ENCODE measurements at regions not wholly inside any gene's neighbourhood (a gene's known extent, or its start where the extent isn't known, plus 50 kb on each side); places are given as distances from the start of the nearest gene placed in this dataset.
"Not testable (repeated sequence)": the region's sequence is repeated elsewhere in the genome, so short reads cannot be mapped to it uniquely, and the experiment has no call there.

- Histone ChIP-seq H4K20me1 (ENCODE audit: insufficient read depth, low read length) (no peaks in the 10 kb centered on the region), H3K4me1 (ENCODE audit: insufficient read depth, low read length) (no peaks in the 10 kb centered on the region), H3K4me3 (ENCODE audit: insufficient read depth, low read length) (no peak overlapping the region), H2AFZ (ENCODE audit: low read length) (no peak overlapping the region), H3K27ac (ENCODE audit: low read depth, low read length) (no peak overlapping the region), H3K9me3 (ENCODE audit: low read depth, low read length) (no peaks in the 10 kb centered on the region), H3K36me3 (ENCODE audit: insufficient read depth, low read length) (no peaks in the 10 kb centered on the region), H3K27me3 (ENCODE audit: insufficient read depth, low read length) (peaks cover 18% of the 10 kb centered on the region), H3K79me2 (ENCODE audit: insufficient read depth, low read length) (no peaks in the 10 kb centered on the region), H3K4me2 (ENCODE audit: insufficient read depth, low read length) (no peak overlapping the region)
- DNase-seq (ENCODE audit: insufficient read length, low spot score, missing footprints): no peak
- no peak for TF ChIP-seq CTCF (IDR thresholded peaks at IDR 0.05; ENCODE audit: extremely low read depth, low read depth, low read length)
Measured at GRCh38 chr7:76142861-76143260, 58.8 kb upstream of the SRRM3 start.

GRCh38 chr7:76144664-76145270 is 56.9 kb upstream of the SRRM3 start:
- H2AFZ ChIP-seq (ENCODE audit: low read length); H3K79me2 ChIP-seq (ENCODE audit: insufficient read depth, low read length); H3K27ac ChIP-seq (ENCODE audit: low read depth, low read length); DNase-seq (ENCODE audit: insufficient read length, low spot score, missing footprints); H3K36me3 ChIP-seq (ENCODE audit: insufficient read depth, low read length); H3K9me3 ChIP-seq (ENCODE audit: low read depth, low read length); H3K4me2 ChIP-seq (ENCODE audit: insufficient read depth, low read length); H3K4me3 ChIP-seq (ENCODE audit: insufficient read depth, low read length); H3K27me3 ChIP-seq (ENCODE audit: insufficient read depth, low read length); H3K4me1 ChIP-seq (ENCODE audit: insufficient read depth, low read length); H4K20me1 ChIP-seq (ENCODE audit: insufficient read depth, low read length): not testable (repeated sequence)

GRCh38 chr7:76146374-76146773 is 55.3 kb upstream of the SRRM3 start:
- H3K9me3 ChIP-seq (ENCODE audit: low read depth, low read length): no peaks in the 10 kb centered on the region
- H3K4me1 ChIP-seq (ENCODE audit: insufficient read depth, low read length): no peaks in the 10 kb centered on the region
- H3K4me3 ChIP-seq (ENCODE audit: insufficient read depth, low read length): no peak overlapping the region
- no peaks in the 10 kb centered on the region for H3K36me3 ChIP-seq (ENCODE audit: insufficient read depth, low read length)
- no peaks in the 10 kb centered on the region for H4K20me1 ChIP-seq (ENCODE audit: insufficient read depth, low read length)
- no peak overlapping the region for H3K4me2 ChIP-seq (ENCODE audit: insufficient read depth, low read length)
- no peak for TF ChIP-seq CTCF (IDR thresholded peaks at IDR 0.05; ENCODE audit: extremely low read depth, low read depth, low read length)
- H3K79me2 ChIP-seq (ENCODE audit: insufficient read depth, low read length): no peaks in the 10 kb centered on the region
- H3K27me3 ChIP-seq (ENCODE audit: insufficient read depth, low read length): peaks cover 18% of the 10 kb centered on the region
- H2AFZ ChIP-seq (ENCODE audit: low read length): no peak overlapping the region
- DNase-seq (ENCODE audit: insufficient read length, low spot score, missing footprints): no peak
- H3K27ac ChIP-seq (ENCODE audit: low read depth, low read length): no peak overlapping the region

- H4K20me1 ChIP-seq (ENCODE audit: insufficient read depth, low read length); H3K79me2 ChIP-seq (ENCODE audit: insufficient read depth, low read length); H3K4me3 ChIP-seq (ENCODE audit: insufficient read depth, low read length); H2AFZ ChIP-seq (ENCODE audit: low read length); H3K27ac ChIP-seq (ENCODE audit: low read depth, low read length); H3K4me2 ChIP-seq (ENCODE audit: insufficient read depth, low read length); DNase-seq (ENCODE audit: insufficient read length, low spot score, missing footprints); H3K36me3 ChIP-seq (ENCODE audit: insufficient read depth, low read length); H3K9me3 ChIP-seq (ENCODE audit: low read depth, low read length); H3K4me1 ChIP-seq (ENCODE audit: insufficient read depth, low read length): not testable (repeated sequence)
- H3K27me3 ChIP-seq (ENCODE audit: insufficient read depth, low read length): peaks cover 22% of the 10 kb centered on the region
Measured at GRCh38 chr7:76148947-76149346, 52.7 kb upstream of the SRRM3 start.

GRCh38 chr7:76149847-76150691 is 51.6 kb upstream of the SRRM3 start:
- Histone ChIP-seq H3K4me2 (ENCODE audit: insufficient read depth, low read length) (peak overlapping the region; percentile 43), H2AFZ (ENCODE audit: low read length) (peak overlapping the region; percentile 29), H4K20me1 (ENCODE audit: insufficient read depth, low read length) (no peaks in the 10 kb centered on the region), H3K79me2 (ENCODE audit: insufficient read depth, low read length) (no peaks in the 10 kb centered on the region), H3K4me3 (ENCODE audit: insufficient read depth, low read length) (peak overlapping the region; percentile 51), H3K9me3 (ENCODE audit: low read depth, low read length) (no peaks in the 10 kb centered on the region), H3K36me3 (ENCODE audit: insufficient read depth, low read length) (no peaks in the 10 kb centered on the region), H3K27me3 (ENCODE audit: insufficient read depth, low read length) (peaks cover 22% of the 10 kb centered on the region), H3K27ac (ENCODE audit: low read depth, low read length) (no peak overlapping the region), H3K4me1 (ENCODE audit: insufficient read depth, low read length) (no peaks in the 10 kb centered on the region)
- DNase-seq (ENCODE audit: insufficient read length, low spot score, missing footprints): peak; percentile 78
- no peak for TF ChIP-seq CTCF (IDR thresholded peaks at IDR 0.05; ENCODE audit: extremely low read depth, low read depth, low read length)

Measured in osteoblast (primary cell).